CD4-positive, alpha-beta T cell treated with Interleukin-6 for 4 hours (primary cell): ENCODE measurements at regions not wholly inside any gene's neighbourhood (a gene's known extent, or its start where the extent isn't known, plus 50 kb on each side); places are given as distances from the start of the nearest gene placed in this dataset.
A peak's percentile ranks its signal among the peaks of the same experiment; 100 is the strongest.

ENCODE experiments used
- DNase-seq: peaks from one replicate; pipeline ENCODE4 v3.0.0-alpha.2; 2020; ENCODE audit warnings: mixed read lengths

DNA sequence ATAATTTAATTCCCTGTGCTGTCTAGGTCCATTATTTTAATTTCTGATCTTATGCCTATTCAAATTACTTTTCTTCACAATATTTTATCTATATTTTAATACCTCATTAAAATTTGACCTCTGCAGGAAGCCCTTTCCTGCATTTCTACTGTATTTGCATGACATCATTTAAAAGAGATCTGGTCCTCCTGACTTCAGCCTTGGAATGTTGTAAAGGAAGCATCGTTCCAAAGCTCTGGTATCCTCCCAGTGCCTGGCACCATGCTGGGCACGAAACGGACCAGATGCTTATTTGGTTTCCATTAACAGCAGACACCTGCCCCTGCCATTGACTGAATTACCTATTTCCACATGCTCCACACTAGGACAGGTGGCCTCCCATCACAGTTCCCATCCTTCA lies 247.5 kb downstream of the KLF6 start:
- DNase-seq, result no peak

DNA sequence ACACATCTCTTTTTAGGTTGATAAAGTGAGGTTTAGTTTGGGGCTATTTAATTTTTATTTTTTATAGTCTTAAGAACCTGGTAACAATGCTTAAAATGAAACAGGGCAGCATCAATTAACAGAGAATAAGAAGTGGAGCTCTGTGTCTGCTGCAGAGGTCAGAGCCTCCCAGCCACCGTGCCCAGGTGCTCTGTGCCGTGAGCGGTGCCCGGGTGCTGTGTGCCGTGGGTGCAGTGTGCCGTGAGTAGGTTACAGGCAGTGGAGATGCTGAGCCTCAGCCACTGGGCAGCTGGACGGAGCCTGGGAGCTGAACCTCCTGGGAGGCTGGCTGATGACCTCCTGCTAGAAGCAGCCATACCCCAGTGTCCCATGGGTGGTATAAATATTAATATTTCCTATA lies 250.0 kb downstream of the KLF6 start:
- no peak for DNase-seq

DNA sequence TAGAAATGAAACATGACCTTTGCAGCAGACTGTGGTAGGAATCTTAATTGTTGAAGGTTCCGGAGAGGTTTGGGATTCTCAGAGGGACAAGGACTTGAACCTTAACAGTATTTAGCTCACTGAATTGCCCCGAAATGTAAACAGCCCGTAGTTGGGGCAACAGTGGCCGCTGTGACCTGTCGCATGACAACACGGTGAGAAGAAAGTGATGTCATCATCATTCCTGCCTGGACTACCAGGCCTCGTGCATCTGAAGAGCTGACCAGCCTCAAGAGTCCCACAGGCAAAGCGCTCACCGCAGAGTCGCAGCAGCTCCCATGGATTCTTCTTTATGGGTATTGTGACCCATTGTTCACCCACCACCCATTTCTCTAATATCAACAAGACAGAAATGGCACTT lies 250.6 kb downstream of the KLF6 start:
- DNase-seq, result no peak

DNA sequence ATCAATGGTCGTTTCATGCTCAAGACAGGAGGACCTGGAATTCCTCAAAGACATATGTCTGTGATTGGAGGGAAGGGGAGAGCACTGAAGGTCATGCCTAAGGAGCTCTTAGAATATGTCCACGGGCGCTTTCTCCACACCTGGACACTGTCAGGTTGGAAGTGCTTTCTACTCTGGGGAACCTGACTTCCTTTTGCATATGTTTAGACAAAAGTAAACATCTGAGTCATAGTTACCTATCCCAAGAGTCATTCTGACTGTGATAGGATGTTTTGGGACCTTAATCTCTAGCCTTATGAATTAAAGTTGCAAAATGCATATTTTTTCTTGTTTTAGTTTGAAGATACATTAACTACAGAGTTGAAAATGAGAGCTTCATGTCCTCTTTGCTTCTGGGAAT lies 251.7 kb downstream of the KLF6 start:
- no peak for DNase-seq

DNA sequence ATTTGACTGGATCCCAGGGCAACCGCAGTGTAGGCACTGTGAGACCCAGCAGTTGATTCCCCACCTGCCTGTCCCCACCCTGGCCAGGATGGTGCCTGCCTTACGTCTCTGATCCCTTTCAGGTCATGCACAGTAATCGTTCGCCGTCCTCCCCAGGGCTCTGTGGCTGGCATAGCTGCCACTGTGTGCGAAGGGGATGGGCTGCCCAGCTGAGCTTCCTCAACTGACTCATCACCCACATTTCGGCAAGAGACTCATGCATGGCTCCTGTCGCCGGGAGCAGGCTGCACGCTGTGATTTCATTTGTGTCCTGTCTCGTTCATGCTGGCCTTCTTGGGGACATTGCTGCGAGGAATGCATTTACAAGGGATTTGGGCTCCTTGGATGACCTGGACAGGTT lies 252.4 kb downstream of the KLF6 start:
- DNase-seq, result no peak

DNA sequence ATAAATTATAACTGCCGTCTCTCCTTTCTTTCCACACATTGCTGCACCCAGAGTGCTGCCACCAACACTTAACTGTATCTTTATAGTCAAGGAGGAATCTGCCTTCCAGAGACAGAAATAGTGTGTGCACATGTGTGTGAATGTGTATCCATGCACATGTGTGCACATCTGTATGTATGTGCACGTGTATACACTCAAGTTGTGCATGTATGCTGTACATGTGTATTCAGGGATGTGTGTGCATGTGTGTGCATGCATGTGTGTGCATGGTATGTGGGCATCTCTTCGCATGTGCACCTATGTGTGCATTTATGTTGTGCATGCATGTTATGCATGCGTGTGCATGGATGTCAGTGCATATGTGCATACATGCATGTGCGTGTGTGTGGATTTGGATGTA lies 253.3 kb downstream of the KLF6 start:
- no peak for DNase-seq

DNA sequence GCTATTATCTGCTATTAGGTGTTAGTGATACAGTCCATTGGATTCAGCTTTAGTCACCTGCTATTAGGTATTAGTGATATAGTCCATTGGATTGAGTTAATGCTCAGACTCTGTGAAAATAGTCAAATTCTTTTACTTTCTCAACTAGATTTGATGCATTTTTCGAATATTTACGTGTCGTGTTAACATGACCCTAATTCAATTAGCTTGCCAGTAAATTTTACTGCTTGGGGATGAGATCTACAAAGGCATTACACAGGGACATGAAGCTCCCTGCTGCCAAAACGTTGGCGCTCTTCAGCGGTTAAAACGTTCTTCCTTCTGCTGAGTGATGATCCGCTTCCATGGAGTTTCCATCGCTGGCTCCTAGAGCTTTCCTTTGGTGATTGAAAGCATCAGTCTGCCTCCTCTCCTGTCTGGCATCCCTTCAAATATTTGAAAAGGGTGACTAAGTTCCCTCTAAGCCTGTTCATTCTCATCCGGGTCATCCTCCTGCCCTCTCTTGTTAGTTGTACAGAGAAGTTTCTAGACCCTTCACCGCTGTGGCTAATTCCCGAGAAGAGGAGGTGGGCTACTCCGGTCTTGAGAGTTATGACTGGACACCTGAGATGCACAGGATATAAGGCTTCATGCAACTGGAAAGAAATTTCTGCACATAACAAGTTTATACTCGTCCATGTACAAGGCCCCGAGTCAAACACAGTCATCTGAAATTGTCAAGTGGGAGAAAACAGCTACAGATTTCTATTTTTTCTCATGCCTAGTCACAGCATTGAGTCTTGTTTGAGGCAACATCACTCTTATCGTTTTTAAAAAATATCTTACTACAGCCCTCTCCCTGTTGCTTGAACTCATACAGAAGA lies 254.0 kb downstream of the KLF6 start:
- no peak for DNase-seq

DNA sequence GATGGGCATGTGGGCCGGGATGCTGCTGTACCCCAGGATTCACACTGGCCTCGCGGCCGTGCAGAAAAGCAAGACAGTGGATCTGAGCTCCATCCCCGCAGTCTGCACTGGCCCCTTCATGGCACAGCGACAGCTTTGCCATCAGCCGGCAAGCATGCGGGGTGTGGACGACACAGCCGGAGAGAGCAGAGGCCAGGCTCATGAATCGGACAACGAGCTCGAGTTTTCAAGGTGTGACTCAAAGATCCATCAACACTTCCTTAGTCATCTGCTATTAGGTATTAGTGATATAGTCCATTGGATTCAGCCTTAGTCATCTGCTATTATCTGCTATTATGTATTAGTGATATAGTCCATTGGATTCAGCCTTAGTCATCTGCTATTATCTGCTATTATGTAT lies 254.7 kb downstream of the KLF6 start:
- no peak for DNase-seq

DNA sequence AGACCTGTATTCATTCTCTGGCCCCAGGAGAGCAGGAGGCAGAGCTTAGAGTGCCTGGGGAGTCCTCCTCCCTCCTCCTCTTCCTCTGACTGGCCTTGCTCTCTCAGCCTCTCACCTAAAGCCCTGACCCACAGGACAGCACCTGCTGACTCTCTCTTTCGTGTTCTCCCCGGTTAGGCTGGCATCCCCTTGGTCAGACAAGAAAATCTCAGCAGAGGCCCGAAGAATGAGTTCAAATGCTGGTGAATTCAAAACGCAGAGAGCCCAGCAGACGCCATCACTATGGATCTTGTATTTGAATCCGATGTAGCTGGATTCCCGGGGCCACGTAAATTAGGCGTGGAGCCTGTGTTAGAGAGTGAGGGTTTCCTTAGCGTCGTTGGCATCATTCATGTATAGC lies 255.3 kb downstream of the KLF6 start:
- DNase-seq, result no peak

DNA sequence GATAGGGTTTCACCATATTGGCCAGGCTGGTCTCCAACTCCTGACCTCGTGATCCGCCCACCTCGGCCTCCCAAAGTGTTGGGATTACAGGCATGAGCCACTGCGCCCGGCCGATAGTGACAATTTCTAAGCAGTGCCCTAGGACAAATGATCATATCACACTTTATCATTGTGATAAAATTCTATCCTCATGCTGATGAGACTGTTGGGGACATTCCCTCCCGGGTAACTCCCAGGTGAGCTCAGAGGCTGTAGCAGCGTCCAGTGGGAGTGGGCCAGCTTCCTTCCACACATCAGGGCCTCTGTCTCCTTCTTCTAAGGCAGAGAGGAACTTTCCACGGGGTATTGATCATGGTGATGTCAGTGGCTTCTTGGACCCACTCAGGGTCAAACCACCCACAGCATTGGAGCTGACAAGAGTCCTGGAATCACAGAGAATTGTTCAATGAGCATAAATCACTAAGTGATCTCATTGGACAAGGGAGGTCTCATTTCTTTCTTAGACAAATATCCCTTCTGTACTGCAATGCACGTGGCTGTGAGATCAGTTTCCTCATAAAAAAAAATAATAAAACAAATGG lies 256.1 kb downstream of the KLF6 start:
- no peak for DNase-seq

DNA sequence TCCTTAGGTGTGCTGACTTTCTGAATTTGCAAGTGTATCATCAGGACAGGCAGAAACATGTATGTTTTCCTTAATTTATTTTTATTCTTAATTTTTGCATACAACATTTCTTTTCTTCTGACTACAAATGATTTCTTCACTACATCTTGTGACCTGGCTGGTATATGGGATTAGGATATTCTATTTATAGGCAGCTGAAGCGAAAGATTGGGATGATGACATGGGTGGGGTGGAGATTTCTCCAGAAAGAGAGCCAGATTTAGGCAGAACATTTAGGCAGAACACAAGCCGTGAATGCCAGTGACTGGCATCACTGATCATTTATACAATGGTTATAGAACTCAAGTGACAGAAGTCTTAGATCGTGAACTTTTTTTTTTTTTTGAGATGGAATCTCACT lies 256.7 kb downstream of the KLF6 start:
- no peak for DNase-seq

DNA sequence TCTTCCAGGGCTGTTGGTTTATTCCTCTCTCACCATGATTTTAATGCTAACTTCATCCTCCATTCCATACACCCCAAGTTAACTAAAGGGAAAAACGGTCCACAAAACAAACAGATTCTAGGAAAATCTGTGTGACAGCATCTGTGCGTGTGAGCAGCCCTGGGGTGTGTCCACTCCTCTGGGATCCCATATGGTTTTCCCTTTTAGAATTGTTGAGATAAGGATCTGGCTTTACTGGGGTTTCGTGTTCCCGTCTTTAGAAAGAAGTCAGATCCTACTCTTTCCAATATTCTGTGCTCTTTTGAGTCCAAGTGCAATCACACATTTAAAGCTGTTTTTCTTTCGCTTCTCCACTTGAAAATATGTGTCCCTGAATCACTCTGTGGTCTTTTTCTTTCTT lies 257.1 kb downstream of the KLF6 start:
- no peak for DNase-seq

DNA sequence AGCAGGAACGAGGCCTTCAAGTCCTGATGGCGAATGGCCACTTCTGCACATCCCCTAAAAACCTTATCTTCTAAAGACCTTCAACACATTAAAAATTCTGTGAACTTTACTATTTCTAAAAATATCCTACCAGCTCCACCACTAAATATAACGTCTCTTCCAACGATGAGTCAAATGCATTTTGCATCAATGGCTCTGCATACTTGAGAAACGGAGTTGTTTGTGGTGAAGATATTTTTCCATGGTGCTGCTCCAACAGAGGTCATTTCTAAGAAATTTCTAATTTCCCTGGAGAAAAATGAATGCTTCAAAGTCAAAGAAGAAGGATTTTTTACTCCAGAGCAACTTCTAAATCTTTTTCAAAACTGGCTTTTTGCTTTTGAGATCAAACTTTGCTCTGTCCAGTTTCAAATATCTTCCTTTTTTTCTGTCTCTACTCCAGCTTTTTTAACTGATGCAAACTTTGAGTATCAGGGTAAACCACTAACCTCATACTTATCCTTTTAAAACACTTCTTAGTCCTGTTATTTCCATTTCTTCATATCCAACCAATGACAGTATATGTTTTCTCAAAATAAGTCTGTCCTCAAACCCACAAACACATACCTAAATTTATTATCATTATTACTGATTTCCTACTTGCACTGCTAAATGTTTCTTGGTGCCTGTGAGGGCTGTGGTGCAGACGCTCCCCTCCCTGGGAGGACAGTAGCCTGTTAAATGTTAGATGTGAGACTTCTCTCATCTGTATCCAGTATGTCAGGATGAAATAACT lies 258.1 kb downstream of the KLF6 start:
- no peak for DNase-seq

DNA sequence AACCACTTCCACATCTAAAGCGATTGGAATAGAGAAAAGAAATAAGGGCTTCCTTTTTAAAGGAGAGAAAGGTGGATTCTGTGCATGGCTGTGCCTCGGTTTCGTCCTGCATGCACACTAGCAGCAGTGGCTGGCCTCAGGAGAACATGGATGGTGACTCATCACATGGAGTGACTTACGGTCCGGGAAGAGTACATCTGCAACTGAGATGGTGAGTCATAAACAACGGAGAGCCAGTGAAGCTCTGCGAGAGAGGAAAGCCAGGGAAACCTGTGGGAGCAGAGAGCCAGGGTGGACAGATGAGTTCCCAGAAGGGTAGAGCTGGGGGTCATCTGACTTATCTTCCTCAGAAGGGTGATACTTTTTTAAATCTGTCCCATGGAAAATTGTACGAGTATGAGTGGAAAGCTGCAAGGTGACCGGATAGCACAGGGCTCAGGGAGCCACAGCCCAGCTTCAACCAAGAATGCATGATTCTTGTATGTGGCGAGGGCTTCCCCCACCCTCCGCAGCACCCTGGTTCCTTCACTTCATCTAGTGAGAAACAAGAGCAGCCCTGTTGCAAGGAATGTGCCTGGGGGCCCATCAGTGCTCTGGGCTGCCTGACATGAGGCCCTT lies 259.1 kb downstream of the KLF6 start:
- no peak for DNase-seq

DNA sequence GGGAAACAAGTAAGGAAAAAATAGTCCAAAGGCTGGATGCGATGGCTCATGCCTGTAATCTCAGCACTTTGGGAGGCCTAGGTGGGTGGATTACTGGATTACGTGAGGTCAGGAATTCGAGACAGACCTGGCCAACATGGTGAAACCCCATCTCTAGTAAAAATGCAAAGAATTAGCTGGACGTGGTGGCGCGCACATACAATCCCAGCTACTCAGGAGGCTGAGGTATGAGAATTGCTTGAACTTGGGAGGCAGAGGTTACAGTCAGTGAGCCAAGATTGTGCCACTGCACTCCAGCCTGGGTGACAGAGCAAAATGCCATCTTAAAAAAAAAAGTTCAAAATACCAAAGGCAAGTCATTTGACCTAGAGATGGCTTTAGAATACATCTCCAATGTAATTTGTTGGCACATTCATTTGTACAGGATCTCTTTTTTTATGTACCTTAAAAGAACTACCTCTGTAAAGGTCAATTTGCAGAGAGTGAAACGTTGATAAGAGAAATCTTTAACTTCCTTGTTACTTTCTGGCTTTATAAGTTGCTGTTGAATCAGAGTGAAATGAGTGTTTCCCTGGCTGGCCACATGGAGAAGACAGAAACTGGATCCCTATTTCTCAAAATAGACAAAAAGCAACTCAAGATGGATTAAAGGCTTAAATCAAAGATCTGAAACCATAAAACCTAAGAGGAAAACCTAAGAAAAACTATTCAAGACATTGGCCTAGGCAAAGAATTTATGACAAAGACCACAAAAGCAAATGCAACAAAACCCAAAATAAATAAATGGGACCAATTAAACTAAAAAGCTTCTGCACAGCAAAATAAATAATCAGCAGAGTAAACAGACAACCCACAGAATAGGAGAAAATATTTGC lies 260.7 kb downstream of the KLF6 start:
- no peak for DNase-seq

DNA sequence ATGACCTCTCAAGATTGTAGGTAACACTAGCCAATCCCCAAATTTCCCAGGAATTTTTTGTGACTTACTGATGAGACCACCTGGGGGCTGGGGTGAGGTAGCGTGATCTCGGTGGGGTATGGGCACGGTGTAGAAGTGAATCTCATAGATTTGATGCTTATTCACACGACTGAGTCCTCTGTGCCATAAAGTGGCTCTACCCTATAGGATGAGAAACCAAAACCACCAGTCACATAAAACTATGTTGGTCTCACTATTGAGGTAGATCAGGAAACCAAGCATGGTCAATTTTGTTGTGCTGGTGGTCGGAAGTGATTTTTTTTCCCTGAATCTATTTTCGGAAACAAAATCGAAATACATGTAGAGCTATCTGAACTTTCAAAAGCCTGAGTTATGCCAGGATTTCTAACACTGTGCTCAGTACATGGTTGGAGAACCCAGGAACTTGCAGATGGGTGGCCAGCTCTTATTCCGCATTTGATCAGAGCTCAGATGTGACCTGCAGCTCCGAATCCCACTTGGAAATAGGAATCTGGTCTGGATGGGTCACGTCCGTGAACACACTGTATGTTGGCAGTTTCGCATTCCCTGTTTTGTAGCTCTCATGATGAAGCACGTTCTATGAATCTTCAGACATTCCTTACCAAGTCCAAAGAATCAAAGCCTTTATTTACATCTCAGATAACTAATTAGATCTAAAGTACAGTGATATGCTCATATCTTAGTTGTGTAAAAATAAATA lies 261.5 kb downstream of the KLF6 start:
- DNase-seq, result no peak

DNA sequence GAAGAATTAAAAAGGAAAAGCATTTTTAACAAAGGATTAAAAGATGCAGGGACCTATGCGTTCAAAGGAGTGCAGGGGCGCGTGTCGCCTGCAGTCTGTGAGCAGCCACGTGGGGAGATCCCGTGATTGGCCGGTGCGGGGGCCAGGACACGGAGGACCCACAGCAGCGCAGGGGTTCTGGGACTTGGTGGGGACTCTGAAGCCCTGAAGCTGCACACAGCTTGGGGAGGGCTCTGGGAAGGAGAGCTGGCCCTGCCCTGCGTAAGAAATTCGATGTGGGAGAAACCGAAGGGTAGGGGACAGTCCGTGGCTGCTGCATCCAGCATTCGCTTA lies 268.1 kb downstream of the KLF6 start:
- no peak for DNase-seq

DNA sequence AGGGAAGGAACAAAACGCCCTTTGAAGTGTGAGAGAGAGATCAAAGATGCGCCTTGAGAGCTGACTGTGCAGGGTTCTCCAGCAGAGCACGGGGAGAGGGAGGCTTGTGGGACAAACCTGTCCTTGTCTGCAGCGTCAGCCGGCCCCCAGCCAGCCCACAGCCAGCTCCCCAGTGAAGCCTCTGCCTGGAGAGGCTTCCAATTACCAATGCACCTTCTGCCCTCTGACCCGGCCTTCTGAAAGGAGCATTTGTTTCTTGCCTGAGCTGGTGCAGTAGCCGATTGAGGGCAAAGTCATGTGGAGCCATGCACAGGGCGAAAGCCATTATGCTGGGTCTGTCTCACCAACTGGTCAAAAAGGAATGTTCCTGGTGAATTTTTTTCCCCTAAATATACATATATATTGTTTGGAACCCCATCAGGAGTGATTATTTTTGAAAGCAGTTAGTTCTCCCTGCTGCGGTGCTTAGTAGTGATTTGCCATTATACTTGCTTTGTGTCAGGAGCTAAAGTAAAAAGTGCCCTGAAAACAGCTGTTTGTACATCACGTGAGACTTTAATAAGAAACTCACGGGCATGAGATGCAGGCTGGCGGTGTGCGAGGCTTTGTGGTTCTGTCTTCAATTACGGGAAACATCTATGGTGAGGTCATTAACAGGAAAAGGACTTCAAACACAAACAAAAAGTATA lies 268.6 kb downstream of the KLF6 start:
- DNase-seq, result peak; percentile 9

DNA sequence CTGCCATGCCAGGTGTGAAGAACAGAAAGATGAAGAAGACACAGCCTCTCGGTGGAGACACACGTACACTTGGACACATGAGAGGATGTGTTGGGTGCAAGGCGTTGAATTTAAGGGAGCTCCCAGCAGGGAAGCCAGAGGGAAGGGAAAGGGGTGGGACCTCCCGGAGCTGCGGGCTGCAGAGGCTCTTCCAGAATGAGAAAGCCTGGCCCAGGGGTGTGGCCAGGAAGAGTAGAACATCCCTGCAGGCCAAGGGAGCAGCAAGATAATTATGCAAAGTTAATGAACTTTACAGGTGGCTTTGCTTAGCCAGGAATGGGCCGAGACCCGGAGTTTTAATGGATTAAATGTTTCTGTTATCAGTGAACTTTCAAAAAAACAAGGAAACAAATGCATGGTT lies 270.3 kb downstream of the KLF6 start:
- DNase-seq, result no peak

DNA sequence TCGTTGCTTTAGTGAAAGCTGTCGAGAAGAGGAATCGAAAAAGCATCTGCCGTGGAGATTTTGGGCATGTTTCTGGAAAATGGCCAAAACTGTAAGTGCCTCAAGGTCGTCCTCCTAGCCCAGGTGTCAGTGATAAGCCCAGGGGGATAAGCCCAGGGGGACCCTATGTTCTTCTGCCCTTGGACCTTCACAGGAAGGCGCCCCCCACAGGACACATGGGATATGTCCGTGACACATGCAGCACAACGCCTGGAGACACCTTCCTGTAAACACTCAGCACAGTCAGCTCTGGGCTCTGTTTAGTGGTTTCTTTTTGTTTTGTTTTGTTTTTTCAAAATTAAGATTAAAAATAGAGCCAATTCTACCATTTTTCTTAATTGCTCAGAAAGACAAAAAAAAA lies 272.7 kb downstream of the KLF6 start:
- no peak for DNase-seq

DNA sequence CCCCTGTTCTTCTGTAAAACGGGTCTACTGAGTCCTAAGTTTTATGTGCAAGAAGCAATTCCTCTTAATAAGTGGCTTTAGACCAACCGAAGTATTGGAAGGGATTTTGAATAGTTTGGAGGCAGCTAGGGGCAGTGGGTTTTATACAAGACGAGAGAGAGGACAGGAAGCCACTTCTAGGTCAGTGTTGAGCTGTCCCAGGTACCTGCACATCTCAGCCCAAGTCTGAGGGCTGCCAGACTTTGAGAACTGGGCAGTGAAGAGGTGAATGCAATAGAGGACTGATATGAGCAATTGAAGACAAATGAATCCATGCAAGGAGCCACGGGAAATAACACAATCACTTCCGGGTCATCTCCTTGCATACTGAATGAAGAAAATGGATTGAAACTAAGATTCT lies 273.5 kb downstream of the KLF6 start:
- no peak for DNase-seq
